ENCODE measurements at regions not wholly inside any gene's neighbourhood (a gene's known extent, or its start where the extent isn't known, plus 50 kb on each side); places are given as distances from the start of the nearest gene placed in this dataset.

GRCh38 chr12:123097561-123098084 lies 53.3 kb downstream of the PITPNM2 start:
- Histone ChIP-seq H3K4me3 (no peak overlapping the region), H3K27ac (peak overlapping the region; percentile 55 to 80), H3K4me1 (ENCODE audit: insufficient read depth) (peaks cover 49% of the 10 kb centered on the region), H3K36me3 (no peaks in the 10 kb centered on the region), H3K9me3 (no peaks in the 10 kb centered on the region), H3K27me3 (no peaks in the 10 kb centered on the region)
- no peak for TF ChIP-seq CTCF (IDR thresholded peaks at IDR 0.05)
- TF ChIP-seq POLR2A (IDR thresholded peaks at IDR 0.05), result no peak
- TF ChIP-seq EP300 (IDR thresholded peaks at IDR 0.05), result peak; percentile 37
- intact Hi-C loops (cut with DNase I), result no loop called here
- 7 to 21% (median 14%) methylated on average over 12 of the region's 12 CpGs for WGBS, 3 donors
- DNase-seq, result peak; percentile 82 to 90 (median 85)

GRCh38 chr12:123096741-123097140 lies 54.1 kb downstream of the PITPNM2 start:
- peaks cover 57% of the 10 kb centered on the region for H3K4me1 ChIP-seq (ENCODE audit: insufficient read depth)
- H3K27ac ChIP-seq, result peak overlapping the region in 1 of 2 donors; percentile 80
- 82 to 89% (median 83%) methylated on average over 5 of the region's 5 CpGs for WGBS, 3 donors

DNA sequence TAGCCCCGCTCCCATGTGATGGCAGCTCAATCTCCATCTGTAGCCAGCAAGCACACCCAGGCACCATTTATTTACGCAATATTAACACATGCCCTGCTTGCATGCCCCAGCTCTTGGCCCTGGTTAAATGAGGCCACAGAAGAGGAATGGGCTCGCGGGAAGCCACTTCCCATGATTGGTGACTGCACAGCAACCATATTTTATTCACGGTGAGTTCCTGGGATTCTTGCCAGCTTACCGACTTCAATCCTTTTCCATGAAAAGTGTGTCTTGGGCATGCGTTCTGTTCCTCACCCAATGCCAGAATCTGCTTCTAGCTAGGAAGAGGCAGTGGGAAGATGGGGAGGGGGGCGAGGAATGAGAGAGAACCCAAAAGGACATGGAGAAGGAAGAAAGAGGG lies 54.7 kb downstream of the PITPNM2 start:
- TF ChIP-seq CTCF (IDR thresholded peaks at IDR 0.05) (no peak), EP300 (IDR thresholded peaks at IDR 0.05) (no peak)
- DNase-seq, result no peak
- Histone ChIP-seq H3K36me3 (no peaks in the 10 kb centered on the region), H3K4me3 (no peak overlapping the region), H3K27me3 (no peaks in the 10 kb centered on the region), H3K27ac (peak overlapping the region; percentile 12 to 80), H3K9me3 (no peaks in the 10 kb centered on the region), H3K4me1 (ENCODE audit: insufficient read depth) (peaks cover 61% of the 10 kb centered on the region)
- intact Hi-C loops (cut with DNase I), result no loop called here
- 78 to 87% (median 86%) methylated on average over 8 of the region's 8 CpGs for WGBS, 3 donors

More at GRCh38 chr12:123096741-123097140, 54.1 kb downstream of the PITPNM2 start:
- Histone ChIP-seq H3K27me3 (no peaks in the 10 kb centered on the region), H3K9me3 (no peaks in the 10 kb centered on the region), H3K4me3 (no peak overlapping the region), H3K36me3 (no peaks in the 10 kb centered on the region)
- no peak for TF ChIP-seq EP300 (IDR thresholded peaks at IDR 0.05)
- no peak for TF ChIP-seq CTCF (IDR thresholded peaks at IDR 0.05)
- TF ChIP-seq POLR2A (IDR thresholded peaks at IDR 0.05), result no peak
- DNase-seq, result no peak
- intact Hi-C loops (cut with DNase I), result no loop called here

GRCh38 chr12:123095078-123095881 lies 55.6 kb downstream of the PITPNM2 start:
- H3K4me3 ChIP-seq, result no peak overlapping the region

More at GRCh38 chr12:123095078-123095881, 55.6 kb downstream of the PITPNM2 start:
- H3K9me3 ChIP-seq, result no peaks in the 10 kb centered on the region
- intact Hi-C loops (cut with DNase I), result no loop called here
- DNase-seq, result peak in 1 of 5 donors; percentile 58
- peaks cover 61% of the 10 kb centered on the region for H3K4me1 ChIP-seq (ENCODE audit: insufficient read depth)
- H3K27me3 ChIP-seq, result no peaks in the 10 kb centered on the region
- peak overlapping the region; percentile 58 to 80 for H3K27ac ChIP-seq
- TF ChIP-seq CTCF (IDR thresholded peaks at IDR 0.05) (no peak), POLR2A (IDR thresholded peaks at IDR 0.05) (no peak), EP300 (IDR thresholded peaks at IDR 0.05) (no peak)
- H3K36me3 ChIP-seq, result no peaks in the 10 kb centered on the region
- WGBS, 3 donors, result 81 to 85% (median 82%) methylated on average over 25 of the region's 25 CpGs

All from ovary (tissue), 7 donors.